ENCODE measurements at regions not wholly inside any gene's neighbourhood (a gene's known extent, or its start where the extent isn't known, plus 50 kb on each side); places are given as distances from the start of the nearest gene placed in this dataset.

DNA sequence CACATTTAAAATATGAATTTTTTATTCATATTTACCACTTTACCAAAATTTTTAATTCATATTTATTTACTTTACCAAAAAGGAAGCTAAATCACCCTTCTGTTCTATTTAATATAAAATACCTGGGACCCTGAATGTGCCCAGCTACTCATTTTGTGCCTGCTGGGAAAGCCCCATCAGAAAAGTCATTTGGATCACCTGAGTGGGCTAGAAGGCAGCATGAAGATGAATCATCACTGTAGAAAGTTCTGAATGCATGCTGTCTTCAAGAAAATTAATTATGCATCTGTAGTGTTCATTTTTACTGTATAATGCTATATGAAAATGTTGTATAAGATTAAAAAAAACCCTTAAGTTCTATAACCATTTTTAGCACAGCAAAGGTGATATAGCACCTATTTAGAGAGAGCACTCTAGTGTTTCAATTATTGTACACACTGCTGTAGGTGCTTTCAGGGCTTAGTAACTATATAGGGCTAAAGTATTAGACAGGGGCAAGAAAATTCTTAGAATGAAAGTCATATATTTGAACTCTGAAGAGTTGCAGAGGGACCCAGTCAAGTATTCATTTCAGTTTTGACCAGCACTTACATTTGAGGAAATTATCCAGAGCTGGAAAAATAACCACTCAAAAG is 175.1 kb downstream of the NFKBIZ start:
- Histone ChIP-seq H4K20me1 (ENCODE audit: control insufficient read depth, insufficient read depth) (no peaks in the 10 kb centered on the region), H3K9me3 (replicated peaks; ENCODE audit: control insufficient read depth, insufficient read depth, low read length) (peaks cover 1% of the 10 kb centered on the region; the same call in 2 of the 3 replicates), H3K36me3 (ENCODE audit: control insufficient read depth in 2 of 2, insufficient read depth in 2 of 2, low read length in 1 of 2) (no peaks in the 10 kb centered on the region), H3K27me3 (replicated peaks in 1 of 2; ENCODE audit: control insufficient read depth in 2 of 2, insufficient read depth in 2 of 2, low read length in 1 of 2) (no peaks in the 10 kb centered on the region), H3K4me2 (ENCODE audit: control insufficient read depth, insufficient read depth) (no peak overlapping the region), H3K27ac (ENCODE audit: control insufficient read depth, insufficient read depth) (no peak overlapping the region), H3K4me3 (no peak overlapping the region), H3K79me2 (ENCODE audit: control insufficient read depth, insufficient read depth, low read length) (no peaks in the 10 kb centered on the region), H3K4me1 (ENCODE audit: control insufficient read depth, insufficient read depth, low read length) (no peaks in the 10 kb centered on the region), H3K9ac (ENCODE audit: control insufficient read depth, insufficient read depth, low read length) (no peak overlapping the region), H2AFZ (ENCODE audit: control insufficient read depth, low read depth, low read length) (no peak overlapping the region)
- FAIRE-seq, result no peak
- SMC1A ChIA-PET (ENCODE audit: uncharacterized antibody, unreplicated experiment), result interaction anchor here (0.5 to 3.2 kb wide), 16 partner anchors 8 to 219 kb away, joined by 3 to 12 read pairs (median 4); no protein-coding TSS in a partner anchor
- intact Hi-C loops (cut with micrococcal nuclease; ENCODE audit: unreplicated experiment) (no loop called here), in situ Hi-C loops (cut with MboI) (no loop called here)
- DNase-seq (ENCODE audit: low read depth, low spot score), result no peak
- no TSS peak for BruUV-seq (replicated peaks)
- POLR2A ChIA-PET, result no interaction called here
- peak; percentile 59 for ATAC-seq
- CTCF ChIA-PET, result interaction anchor here (1.2 to 1.4 kb wide), 2 partner anchors 14 to 221 kb away, joined by 3 to 4 read pairs; no protein-coding TSS in a partner anchor
- RAD21 ChIA-PET (ENCODE audit: unreplicated experiment), result interaction anchor here (0.7 to 1.7 kb wide), 3 partner anchors 35 to 205 kb away, joined by 4 read pairs; no protein-coding TSS in a partner anchor
- TF ChIP-seq, protein P1, sequence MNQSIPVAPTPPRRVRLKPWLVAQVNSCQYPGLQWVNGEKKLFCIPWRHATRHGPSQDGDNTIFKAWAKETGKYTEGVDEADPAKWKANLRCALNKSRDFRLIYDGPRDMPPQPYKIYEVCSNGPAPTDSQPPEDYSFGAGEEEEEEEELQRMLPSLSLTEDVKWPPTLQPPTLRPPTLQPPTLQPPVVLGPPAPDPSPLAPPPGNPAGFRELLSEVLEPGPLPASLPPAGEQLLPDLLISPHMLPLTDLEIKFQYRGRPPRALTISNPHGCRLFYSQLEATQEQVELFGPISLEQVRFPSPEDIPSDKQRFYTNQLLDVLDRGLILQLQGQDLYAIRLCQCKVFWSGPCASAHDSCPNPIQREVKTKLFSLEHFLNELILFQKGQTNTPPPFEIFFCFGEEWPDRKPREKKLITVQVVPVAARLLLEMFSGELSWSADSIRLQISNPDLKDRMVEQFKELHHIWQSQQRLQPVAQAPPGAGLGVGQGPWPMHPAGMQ (IDR thresholded peaks at IDR 0.05; ENCODE audit: borderline replicate concordance), result no peak
- TF ChIP-seq JUNB (IDR thresholded peaks at IDR 0.05) (peak; percentile 68), ZNF687 (IDR thresholded peaks at IDR 0.05) (no peak), PML (IDR thresholded peaks at IDR 0.05; ENCODE audit: low read length) (no peak), KAT2A (conservative IDR thresholded peaks at IDR 0.05; ENCODE audit: control insufficient read depth, low read depth, low read length) (no peak), SPI1 (IDR thresholded peaks at IDR 0.05; ENCODE audit: borderline replicate concordance, insufficient read depth, low read depth, low read length) (no peak), EZH2 (IDR thresholded peaks at IDR 0.05; ENCODE audit: borderline replicate concordance, control insufficient read depth, low read depth, low read length) (no peak), ASH2L (IDR thresholded peaks at IDR 0.05; ENCODE audit: borderline replicate concordance, low read depth) (no peak), PAX8 (IDR thresholded peaks at IDR 0.05) (no peak), BCL11A (IDR thresholded peaks at IDR 0.05; ENCODE audit: low read depth, low read length) (peak; percentile 75; the same call in 1 of the 2 replicates), RFX5 (IDR thresholded peaks at IDR 0.05; ENCODE audit: low read depth, low read length) (no peak)
- TF ChIP-seq, protein P2, sequence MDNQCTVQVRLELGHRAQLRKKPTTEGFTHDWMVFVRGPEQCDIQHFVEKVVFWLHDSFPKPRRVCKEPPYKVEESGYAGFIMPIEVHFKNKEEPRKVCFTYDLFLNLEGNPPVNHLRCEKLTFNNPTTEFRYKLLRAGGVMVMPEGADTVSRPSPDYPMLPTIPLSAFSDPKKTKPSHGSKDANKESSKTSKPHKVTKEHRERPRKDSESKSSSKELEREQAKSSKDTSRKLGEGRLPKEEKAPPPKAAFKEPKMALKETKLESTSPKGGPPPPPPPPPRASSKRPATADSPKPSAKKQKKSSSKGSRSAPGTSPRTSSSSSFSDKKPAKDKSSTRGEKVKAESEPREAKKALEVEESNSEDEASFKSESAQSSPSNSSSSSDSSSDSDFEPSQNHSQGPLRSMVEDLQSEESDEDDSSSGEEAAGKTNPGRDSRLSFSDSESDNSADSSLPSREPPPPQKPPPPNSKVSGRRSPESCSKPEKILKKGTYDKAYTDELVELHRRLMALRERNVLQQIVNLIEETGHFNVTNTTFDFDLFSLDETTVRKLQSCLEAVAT (IDR thresholded peaks at IDR 0.05), result no peak
- TF ChIP-seq, protein P3, sequence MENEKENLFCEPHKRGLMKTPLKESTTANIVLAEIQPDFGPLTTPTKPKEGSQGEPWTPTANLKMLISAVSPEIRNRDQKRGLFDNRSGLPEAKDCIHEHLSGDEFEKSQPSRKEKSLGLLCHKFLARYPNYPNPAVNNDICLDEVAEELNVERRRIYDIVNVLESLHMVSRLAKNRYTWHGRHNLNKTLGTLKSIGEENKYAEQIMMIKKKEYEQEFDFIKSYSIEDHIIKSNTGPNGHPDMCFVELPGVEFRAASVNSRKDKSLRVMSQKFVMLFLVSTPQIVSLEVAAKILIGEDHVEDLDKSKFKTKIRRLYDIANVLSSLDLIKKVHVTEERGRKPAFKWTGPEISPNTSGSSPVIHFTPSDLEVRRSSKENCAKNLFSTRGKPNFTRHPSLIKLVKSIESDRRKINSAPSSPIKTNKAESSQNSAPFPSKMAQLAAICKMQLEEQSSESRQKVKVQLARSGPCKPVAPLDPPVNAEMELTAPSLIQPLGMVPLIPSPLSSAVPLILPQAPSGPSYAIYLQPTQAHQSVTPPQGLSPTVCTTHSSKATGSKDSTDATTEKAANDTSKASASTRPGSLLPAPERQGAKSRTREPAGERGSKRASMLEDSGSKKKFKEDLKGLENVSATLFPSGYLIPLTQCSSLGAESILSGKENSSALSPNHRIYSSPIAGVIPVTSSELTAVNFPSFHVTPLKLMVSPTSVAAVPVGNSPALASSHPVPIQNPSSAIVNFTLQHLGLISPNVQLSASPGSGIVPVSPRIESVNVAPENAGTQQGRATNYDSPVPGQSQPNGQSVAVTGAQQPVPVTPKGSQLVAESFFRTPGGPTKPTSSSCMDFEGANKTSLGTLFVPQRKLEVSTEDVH (IDR thresholded peaks at IDR 0.05; ENCODE audit: low read depth, partially characterized antibody), result no peak
